H9 (cell line): ENCODE measurements at regions not wholly inside any gene's neighbourhood (a gene's known extent, or its start where the extent isn't known, plus 50 kb on each side); places are given as distances from the start of the nearest gene placed in this dataset.

Source experiments
- DNase-seq: peaks from one replicate; pipeline ENCODE4 v3.0.0-alpha.2; 2017
- H2AFZ ChIP-seq: one replicate; pipeline ENCODE4 v1.6.1; 2013; ENCODE audit warnings: mild to moderate bottlenecking, low read length, control low read depth, moderate library complexity
- H2AK5ac ChIP-seq: 2 replicates; pipeline ENCODE4 v1.6.1; 2013; ENCODE audit warnings: low read length, control low read depth, mixed read lengths; ENCODE audit not compliant: insufficient read length
- H2BK120ac ChIP-seq: one replicate; pipeline ENCODE4 v1.6.1; 2013; ENCODE audit warnings: low read depth, mild to moderate bottlenecking, low read length, control low read depth, inconsistent platforms; ENCODE audit not compliant: poor library complexity, severe bottlenecking
- H2BK12ac ChIP-seq: 2 replicates; pipeline ENCODE4 v1.6.1; 2013; ENCODE audit warnings: low read length, control low read depth, mixed read lengths, low read depth; ENCODE audit not compliant: insufficient read length
- H2BK15ac ChIP-seq: 2 replicates; pipeline ENCODE4 v1.6.1; 2013; ENCODE audit warnings: low read depth, low read length, control low read depth
- H2BK20ac ChIP-seq: one replicate; pipeline ENCODE4 v1.6.1; 2013; ENCODE audit warnings: low read depth, mild to moderate bottlenecking, low read length, control low read depth, inconsistent platforms; ENCODE audit not compliant: poor library complexity, severe bottlenecking
- H2BK5ac ChIP-seq: 2 replicates; pipeline ENCODE4 v1.6.1; 2013; ENCODE audit warnings: low read length, control low read depth, mixed read lengths; ENCODE audit not compliant: insufficient read length
- H3K14ac ChIP-seq: 2 replicates; pipeline ENCODE4 v1.6.1; 2013; ENCODE audit warnings: low read length, control low read depth; ENCODE audit not compliant: insufficient read depth
- H3K18ac ChIP-seq: 2 replicates; pipeline ENCODE4 v1.6.1; 2013; ENCODE audit warnings: low read depth, mild to moderate bottlenecking, mixed read lengths, low read length, control low read depth; ENCODE audit not compliant: insufficient read length
- H3K23ac ChIP-seq: 2 replicates; pipeline ENCODE4 v1.6.1; 2013; ENCODE audit warnings: low read length, control low read depth, mixed read lengths, low read depth; ENCODE audit not compliant: insufficient read length
- H3K23me2 ChIP-seq: 2 replicates; pipeline ENCODE4 v1.6.1; 2013; ENCODE audit warnings: low read depth, mild to moderate bottlenecking, mixed read lengths, low read length, control low read depth; ENCODE audit not compliant: insufficient read length, poor library complexity, severe bottlenecking
- H3K27ac ChIP-seq: 2 replicates; pipeline ENCODE4 v1.5.1; 2013; ENCODE audit warnings: low read length, control low read depth, mixed read lengths, low read depth; ENCODE audit not compliant: insufficient read length
- H3K27me3 ChIP-seq: 2 replicates; pipeline ENCODE4 v1.6.1; 2013; ENCODE audit warnings: low read length, control low read depth, inconsistent platforms; ENCODE audit not compliant: insufficient read depth
- H3K4ac ChIP-seq: 2 replicates; pipeline ENCODE4 v1.6.1; 2013; ENCODE audit warnings: low read depth, mild to moderate bottlenecking, control low read depth, inconsistent platforms, low read length, moderate library complexity
- H3K4me1 ChIP-seq: 2 replicates; pipeline ENCODE4 v1.6.1; 2013; ENCODE audit warnings: low read length, control low read depth, inconsistent platforms; ENCODE audit not compliant: insufficient read depth
- H3K4me2 ChIP-seq: 2 replicates; pipeline ENCODE4 v1.6.1; 2013; ENCODE audit warnings: low read length, control low read depth, mixed read lengths; ENCODE audit not compliant: insufficient read length, insufficient read depth
- H3K56ac ChIP-seq: 2 replicates; pipeline ENCODE4 v1.6.1; 2013; ENCODE audit warnings: low read depth, mild to moderate bottlenecking, mixed read lengths, low read length, control low read depth; ENCODE audit not compliant: insufficient read length
- H3K79me1 ChIP-seq: 2 replicates; pipeline ENCODE4 v1.6.1; 2013; ENCODE audit warnings: low read depth, mild to moderate bottlenecking, moderate library complexity, low read length, control low read depth, inconsistent platforms; ENCODE audit not compliant: insufficient read depth, poor library complexity, severe bottlenecking
- H3K79me2 ChIP-seq: 2 replicates; pipeline ENCODE4 v1.6.1; 2013; ENCODE audit warnings: low read length, control low read depth, inconsistent platforms; ENCODE audit not compliant: insufficient read depth
- H3K9ac ChIP-seq: 2 replicates; pipeline ENCODE4 v1.6.1; 2013; ENCODE audit warnings: low read length, control low read depth, mixed read lengths; ENCODE audit not compliant: insufficient read length; ENCODE audit errors: extremely low read depth
- H3K9me3 ChIP-seq: one replicate; pipeline ENCODE4 v1.6.1; 2013; ENCODE audit warnings: low read depth, low read length, inconsistent platforms; ENCODE audit not compliant: control insufficient read depth
- H3T11ph ChIP-seq: one replicate; pipeline ENCODE4 v1.6.1; 2013; ENCODE audit warnings: mild to moderate bottlenecking, low read length, control low read depth, inconsistent platforms
- H4K20me1 ChIP-seq: one replicate; pipeline ENCODE4 v1.6.1; 2013; ENCODE audit not compliant: control insufficient read depth, insufficient read length, insufficient read depth
- H4K5ac ChIP-seq: 2 replicates; pipeline ENCODE4 v1.6.1; 2013; ENCODE audit warnings: low read depth, mild to moderate bottlenecking, mixed read lengths, low read length, control low read depth; ENCODE audit not compliant: insufficient read length
- H4K8ac ChIP-seq: replicated peaks from 2 replicates; pipeline ENCODE4 v1.6.1; 2013; ENCODE audit warnings: low read length, control low read depth, mixed read lengths, low read depth; ENCODE audit not compliant: insufficient read length
- H4K91ac ChIP-seq: 2 replicates; pipeline ENCODE4 v1.6.1; 2013; ENCODE audit warnings: low read depth, mild to moderate bottlenecking, moderate library complexity, mixed read lengths, low read length, control low read depth; ENCODE audit not compliant: insufficient read length
- H3K27ac Mint-ChIP-seq, 3 experiments: 2 replicates in 2 of 3; 3 replicates in 1 of 3; pipeline ENCODE4 v1.8.0; 2020 to 2021; ENCODE audit warnings: mixed read lengths in 3 of 3, mild to moderate bottlenecking in 1 of 3, moderate library complexity in 1 of 3
- H3K27me3 Mint-ChIP-seq: 2 replicates; pipeline ENCODE4 v1.8.0; 2021; ENCODE audit warnings: low read depth, mild to moderate bottlenecking, moderate library complexity, mixed read lengths
- H3K36me3 Mint-ChIP-seq, 3 experiments: 2 replicates in 2 of 3; 3 replicates in 1 of 3; pipeline ENCODE4 v1.8.0; 2020 to 2021; ENCODE audit warnings: low read depth in 3 of 3, mixed read lengths in 3 of 3; ENCODE audit not compliant: insufficient read depth in 1 of 3
- H3K4me1 Mint-ChIP-seq, 2 experiments: 2 replicates each; pipeline ENCODE4 v1.8.0; 2020; ENCODE audit warnings: mixed read lengths in 2 of 2
- H3K4me3 Mint-ChIP-seq, 2 experiments: 2 replicates in 1 of 2; 3 replicates in 1 of 2; pipeline ENCODE4 v1.8.0; 2020 to 2021; ENCODE audit warnings: mild to moderate bottlenecking in 2 of 2, mixed read lengths in 2 of 2, moderate library complexity in 1 of 2
- H3K9me3 Mint-ChIP-seq, 2 experiments: 2 replicates in 1 of 2; 3 replicates in 1 of 2; pipeline ENCODE4 v1.8.0; 2020; ENCODE audit warnings: mild to moderate bottlenecking in 2 of 2, mixed read lengths in 2 of 2, moderate library complexity in 1 of 2
- WGBS: extraction: QIAGEN DNeasy Blood & Tissue Kit; methylation state at CpG from one replicate; pipeline ENCODE4 v1.1.7; 2013; ENCODE audit warnings: missing lambda C conversion rate, low lambda C conversion rate, mixed read lengths; ENCODE audit not compliant: insufficient read length; ENCODE audit errors: extremely low coverage; 5-methylcytosine and 5-hydroxymethylcytosine counted together
- TF ChIP-seq, protein P1 (sequence below): fragments of 200-600 bp; sonication (generic); conservative IDR thresholded peaks from 3 replicates; pipeline ENCODE4 v1.8.0; 2021; ENCODE audit warnings: antibody characterized with exemption, mild to moderate bottlenecking

DNA sequence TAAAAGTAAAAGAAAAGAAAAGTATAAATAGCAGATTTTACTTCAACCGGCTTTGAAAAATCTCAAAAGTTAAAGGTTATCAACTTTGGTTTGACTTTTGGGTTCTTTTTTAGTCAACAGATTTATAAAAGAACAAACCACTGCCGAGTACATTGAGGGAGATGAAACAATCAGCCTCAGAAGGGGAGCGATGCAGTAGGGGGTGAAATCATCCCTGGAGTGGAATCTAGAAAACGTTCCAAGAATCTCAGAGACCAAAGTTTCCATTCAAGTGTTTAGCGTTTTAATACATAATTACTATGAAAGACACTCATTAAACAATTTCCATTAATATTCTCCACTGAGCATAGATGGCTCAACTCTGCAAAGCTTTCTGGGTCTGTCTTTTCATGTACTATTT, 745.5 kb downstream of the NR2F2 start:
- no peak overlapping the region for H3K27ac ChIP-seq
- no peaks in the 10 kb centered on the region for H3K4me1 ChIP-seq

More for the DNA sequence above, 745.5 kb downstream of the NR2F2 start:
- Mint-ChIP-seq H3K4me3 (no peak overlapping the region), H3K36me3 (peaks cover 0 to 5% (median 4%) of the 10 kb centered on the region in 3 experiments; a peak in 4 of 7 replicates), H3K4me1 (0 out of 4 replicates have a peak, but pooled peaks cover 0 to 2% of the 10 kb centered on the region in 2 experiments), H3K9me3 (peaks cover 2 to 3% of the 10 kb centered on the region in 2 experiments; a peak in 1 of 5 replicates), H3K27me3 (no peaks in the 10 kb centered on the region), H3K27ac (no peak overlapping the region)
- H2BK120ac ChIP-seq = no peak overlapping the region
- no peak overlapping the region for H2BK12ac ChIP-seq
- H4K8ac ChIP-seq = no peak overlapping the region
- no peak overlapping the region for H3K18ac ChIP-seq
- H2BK15ac ChIP-seq = no peak overlapping the region
- H3K79me2 ChIP-seq = no peaks in the 10 kb centered on the region
- H3K14ac ChIP-seq = no peak overlapping the region
- H4K20me1 ChIP-seq = no peaks in the 10 kb centered on the region
- no peak overlapping the region for H4K91ac ChIP-seq
- H4K5ac ChIP-seq = no peak overlapping the region
- no peak overlapping the region for H2BK20ac ChIP-seq
- H2AK5ac ChIP-seq = no peak overlapping the region
- H3K27me3 ChIP-seq = no peaks in the 10 kb centered on the region
- no peaks in the 10 kb centered on the region for H3K79me1 ChIP-seq
- no peaks in the 10 kb centered on the region for H3K9me3 ChIP-seq
- no CpG with 5 or more reads among the region's 5 CpGs for WGBS
- H3K23me2 ChIP-seq = no peaks in the 10 kb centered on the region
- no peak overlapping the region for H3K4ac ChIP-seq
- no peak overlapping the region for H2BK5ac ChIP-seq
- TF ChIP-seq, protein P1, sequence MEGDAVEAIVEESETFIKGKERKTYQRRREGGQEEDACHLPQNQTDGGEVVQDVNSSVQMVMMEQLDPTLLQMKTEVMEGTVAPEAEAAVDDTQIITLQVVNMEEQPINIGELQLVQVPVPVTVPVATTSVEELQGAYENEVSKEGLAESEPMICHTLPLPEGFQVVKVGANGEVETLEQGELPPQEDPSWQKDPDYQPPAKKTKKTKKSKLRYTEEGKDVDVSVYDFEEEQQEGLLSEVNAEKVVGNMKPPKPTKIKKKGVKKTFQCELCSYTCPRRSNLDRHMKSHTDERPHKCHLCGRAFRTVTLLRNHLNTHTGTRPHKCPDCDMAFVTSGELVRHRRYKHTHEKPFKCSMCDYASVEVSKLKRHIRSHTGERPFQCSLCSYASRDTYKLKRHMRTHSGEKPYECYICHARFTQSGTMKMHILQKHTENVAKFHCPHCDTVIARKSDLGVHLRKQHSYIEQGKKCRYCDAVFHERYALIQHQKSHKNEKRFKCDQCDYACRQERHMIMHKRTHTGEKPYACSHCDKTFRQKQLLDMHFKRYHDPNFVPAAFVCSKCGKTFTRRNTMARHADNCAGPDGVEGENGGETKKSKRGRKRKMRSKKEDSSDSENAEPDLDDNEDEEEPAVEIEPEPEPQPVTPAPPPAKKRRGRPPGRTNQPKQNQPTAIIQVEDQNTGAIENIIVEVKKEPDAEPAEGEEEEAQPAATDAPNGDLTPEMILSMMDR = no peak
- H3T11ph ChIP-seq = no peak overlapping the region
- H3K9ac ChIP-seq = no peak overlapping the region
- DNase-seq = no peak
- H3K4me2 ChIP-seq = no peak overlapping the region
- no peak overlapping the region for H3K23ac ChIP-seq
- no peak overlapping the region for H3K56ac ChIP-seq
- no peak overlapping the region for H2AFZ ChIP-seq
